GM21390 (cell line): ENCODE measurements at regions not wholly inside any gene's neighbourhood (a gene's known extent, or its start where the extent isn't known, plus 50 kb on each side); places are given as distances from the start of the nearest gene placed in this dataset.

Experiments
- ATAC-seq: cut with Tn5 transposase; IDR thresholded peaks from one replicate; pipeline ENCODE4 v1.9.1; 2021; ENCODE audit not compliant: unreplicated experiment

- ATAC-seq: no peak
Observed at GRCh38 chr3:182052332-182052731, 340.6 kb downstream of the SOX2 start.

GRCh38 chr3:182052757-182053156, 341.0 kb downstream of the SOX2 start:
- ATAC-seq: no peak

GRCh38 chr3:182058488-182058887, 346.8 kb downstream of the SOX2 start:
- no peak for ATAC-seq

- ATAC-seq: no peak
Observed at GRCh38 chr3:182063742-182064141, 352.0 kb downstream of the SOX2 start.

- no peak for ATAC-seq
Observed at GRCh38 chr3:182067423-182067822, 355.7 kb downstream of the SOX2 start.

GRCh38 chr3:182078316-182078715, 366.6 kb downstream of the SOX2 start:
- no peak for ATAC-seq

GRCh38 chr3:182078929-182079328, 367.2 kb downstream of the SOX2 start:
- no peak for ATAC-seq

GRCh38 chr3:182081096-182081495, 369.4 kb downstream of the SOX2 start:
- ATAC-seq: no peak

- ATAC-seq: no peak
Observed at GRCh38 chr3:182083112-182083511, 371.4 kb downstream of the SOX2 start.

GRCh38 chr3:182092662-182093262, 381.0 kb downstream of the SOX2 start:
- ATAC-seq: peak; percentile 72

GRCh38 chr3:182094321-182094720, 382.6 kb downstream of the SOX2 start:
- ATAC-seq: no peak

- no peak for ATAC-seq
Observed at GRCh38 chr3:182104881-182105280, 393.2 kb downstream of the SOX2 start.

- no peak for ATAC-seq
Observed at GRCh38 chr3:182105875-182106274, 394.1 kb downstream of the SOX2 start.

- ATAC-seq: no peak
Observed at GRCh38 chr3:182108371-182108770, 396.6 kb downstream of the SOX2 start.

- ATAC-seq: no peak
Observed at GRCh38 chr3:182111967-182112366, 400.2 kb downstream of the SOX2 start.

- ATAC-seq: no peak
Observed at GRCh38 chr3:182115328-182116015, 403.7 kb downstream of the SOX2 start.

GRCh38 chr3:182116386-182116785, 404.7 kb downstream of the SOX2 start:
- ATAC-seq: no peak

GRCh38 chr3:182117131-182117530, 405.4 kb downstream of the SOX2 start:
- no peak for ATAC-seq

- ATAC-seq: no peak
Observed at GRCh38 chr3:182117583-182117982, 405.9 kb downstream of the SOX2 start.

GRCh38 chr3:182118066-182118465, 406.3 kb downstream of the SOX2 start:
- no peak for ATAC-seq

- ATAC-seq: no peak
Observed at GRCh38 chr3:182121401-182121800, 409.7 kb downstream of the SOX2 start.

GRCh38 chr3:182122779-182123178, 411.1 kb downstream of the SOX2 start:
- ATAC-seq: no peak

- ATAC-seq: no peak
Observed at GRCh38 chr3:182124187-182124586, 412.5 kb downstream of the SOX2 start.
